ENCODE measurements at regions not wholly inside any gene's neighbourhood (a gene's known extent, or its start where the extent isn't known, plus 50 kb on each side); places are given as distances from the start of the nearest gene placed in this dataset.

GRCh38 chr22:49408102-49408836 lies 419.4 kb downstream of the BRD1 start:
- Histone ChIP-seq H3K36me3 (ENCODE audit: low read depth) (no peaks in the 10 kb centered on the region), H3K27me3 (ENCODE audit: insufficient read depth, poor library complexity, severe bottlenecking) (peaks cover 8% of the 10 kb centered on the region), H3K4me1 (ENCODE audit: insufficient read depth, poor library complexity, severe bottlenecking) (no peaks in the 10 kb centered on the region), H3K9me3 (ENCODE audit: severe bottlenecking) (no peaks in the 10 kb centered on the region), H3K27ac (ENCODE audit: poor library complexity, severe bottlenecking) (no peak overlapping the region), H3K4me3 (ENCODE audit: severe bottlenecking) (no peak overlapping the region)
- DNase-seq (ENCODE audit: low spot score) (no peak), ATAC-seq (ENCODE audit: low read depth) (no peak)
- TF ChIP-seq CTCF (IDR thresholded peaks at IDR 0.05; ENCODE audit: poor library complexity, severe bottlenecking): no peak

DNA sequence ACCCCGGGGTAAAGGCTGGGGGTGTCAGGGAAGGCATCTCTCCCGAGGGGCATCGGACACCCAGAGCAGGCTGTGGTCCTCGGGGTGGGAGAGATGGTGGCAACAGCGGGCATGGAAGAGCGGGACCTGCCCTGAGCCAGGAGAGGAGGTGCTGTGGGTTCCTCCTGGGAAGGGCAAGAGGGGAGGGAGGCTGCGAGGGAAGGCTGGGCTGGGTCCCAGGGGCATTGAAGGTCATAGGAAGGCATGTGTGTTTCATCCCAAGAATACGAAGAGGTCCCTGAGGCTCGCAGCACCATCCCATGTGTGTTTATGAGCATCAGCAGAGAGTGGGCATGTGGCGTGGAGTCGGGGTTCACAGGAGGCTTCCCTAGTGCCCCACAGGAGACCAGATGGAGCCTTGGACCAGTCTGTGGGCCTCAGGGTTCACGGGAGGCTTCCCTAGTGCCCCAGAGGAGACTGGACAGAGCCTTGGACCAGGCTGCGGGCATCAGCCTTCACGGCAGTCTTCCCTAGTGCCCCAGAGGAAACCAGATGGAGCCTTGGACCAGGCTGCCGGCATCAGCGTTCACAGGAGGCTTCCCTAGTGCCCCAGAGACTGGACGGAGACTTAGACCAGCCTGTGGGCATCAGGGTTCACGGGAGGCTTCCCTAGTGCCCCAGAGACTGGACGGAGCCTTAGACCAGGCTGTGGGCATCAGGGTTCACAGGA lies 420.6 kb downstream of the BRD1 start:
- H3K4me3 ChIP-seq (ENCODE audit: severe bottlenecking): no peak overlapping the region
- DNase-seq (ENCODE audit: low spot score) (no peak), ATAC-seq (ENCODE audit: low read depth) (no peak)
- H3K36me3 ChIP-seq (ENCODE audit: low read depth): no peaks in the 10 kb centered on the region
- H3K4me1 ChIP-seq (ENCODE audit: insufficient read depth, poor library complexity, severe bottlenecking): no peaks in the 10 kb centered on the region
- no peaks in the 10 kb centered on the region for H3K9me3 ChIP-seq (ENCODE audit: severe bottlenecking)
- peaks cover 8% of the 10 kb centered on the region for H3K27me3 ChIP-seq (ENCODE audit: insufficient read depth, poor library complexity, severe bottlenecking)
- TF ChIP-seq CTCF (IDR thresholded peaks at IDR 0.05; ENCODE audit: poor library complexity, severe bottlenecking): no peak
- no peak overlapping the region for H3K27ac ChIP-seq (ENCODE audit: poor library complexity, severe bottlenecking)

DNA sequence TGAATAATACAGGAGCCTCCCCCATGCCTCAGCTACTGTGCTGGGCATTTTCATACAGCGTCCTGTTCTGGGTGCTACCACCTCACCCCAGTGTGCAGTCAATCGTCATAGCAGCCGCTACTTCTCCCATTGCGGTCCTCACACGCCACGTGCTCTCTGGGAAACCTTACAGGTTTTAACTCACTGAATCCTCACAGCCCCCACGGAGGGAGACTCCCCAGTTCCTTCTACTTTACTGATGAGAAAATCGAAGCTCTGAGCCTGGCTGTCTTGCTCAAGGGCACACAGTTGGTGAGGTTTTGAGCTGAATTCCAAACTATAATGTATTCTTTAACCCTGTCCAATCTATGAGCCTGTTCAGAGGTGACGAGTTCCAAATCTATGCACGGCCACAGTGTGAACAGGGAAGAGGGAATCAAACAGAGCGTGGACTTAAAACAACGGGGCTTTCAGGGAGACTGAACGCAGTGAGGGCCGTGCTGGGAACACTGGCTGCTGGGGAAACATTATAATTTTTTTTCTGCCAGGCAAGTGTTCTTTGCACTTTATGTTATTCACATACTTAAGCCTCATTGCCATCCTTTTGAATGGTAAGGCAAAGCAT lies 421.5 kb downstream of the BRD1 start:
- Histone ChIP-seq H3K36me3 (ENCODE audit: low read depth) (no peaks in the 10 kb centered on the region), H3K27me3 (ENCODE audit: insufficient read depth, poor library complexity, severe bottlenecking) (peaks cover 8% of the 10 kb centered on the region), H3K4me1 (ENCODE audit: insufficient read depth, poor library complexity, severe bottlenecking) (no peaks in the 10 kb centered on the region), H3K27ac (ENCODE audit: poor library complexity, severe bottlenecking) (no peak overlapping the region), H3K4me3 (ENCODE audit: severe bottlenecking) (no peak overlapping the region), H3K9me3 (ENCODE audit: severe bottlenecking) (no peaks in the 10 kb centered on the region)
- DNase-seq (ENCODE audit: low spot score): no peak
- TF ChIP-seq CTCF (IDR thresholded peaks at IDR 0.05; ENCODE audit: poor library complexity, severe bottlenecking): no peak
- ATAC-seq (ENCODE audit: low read depth): no peak

GRCh38 chr22:49405590-49405989 lies 422.1 kb downstream of the BRD1 start:
- no peaks in the 10 kb centered on the region for H3K4me1 ChIP-seq (ENCODE audit: insufficient read depth, poor library complexity, severe bottlenecking)
- H3K9me3 ChIP-seq (ENCODE audit: severe bottlenecking): no peaks in the 10 kb centered on the region
- H3K27ac ChIP-seq (ENCODE audit: poor library complexity, severe bottlenecking): no peak overlapping the region
- ATAC-seq (ENCODE audit: low read depth): no peak
- H3K27me3 ChIP-seq (ENCODE audit: insufficient read depth, poor library complexity, severe bottlenecking): peaks cover 8% of the 10 kb centered on the region
- TF ChIP-seq CTCF (IDR thresholded peaks at IDR 0.05; ENCODE audit: poor library complexity, severe bottlenecking): no peak
- no peak for DNase-seq (ENCODE audit: low spot score)
- H3K4me3 ChIP-seq (ENCODE audit: severe bottlenecking): no peak overlapping the region
- no peaks in the 10 kb centered on the region for H3K36me3 ChIP-seq (ENCODE audit: low read depth)
